ENCODE measurements at regions not wholly inside any gene's neighbourhood (a gene's known extent, or its start where the extent isn't known, plus 50 kb on each side); places are given as distances from the start of the nearest gene placed in this dataset.

DNA sequence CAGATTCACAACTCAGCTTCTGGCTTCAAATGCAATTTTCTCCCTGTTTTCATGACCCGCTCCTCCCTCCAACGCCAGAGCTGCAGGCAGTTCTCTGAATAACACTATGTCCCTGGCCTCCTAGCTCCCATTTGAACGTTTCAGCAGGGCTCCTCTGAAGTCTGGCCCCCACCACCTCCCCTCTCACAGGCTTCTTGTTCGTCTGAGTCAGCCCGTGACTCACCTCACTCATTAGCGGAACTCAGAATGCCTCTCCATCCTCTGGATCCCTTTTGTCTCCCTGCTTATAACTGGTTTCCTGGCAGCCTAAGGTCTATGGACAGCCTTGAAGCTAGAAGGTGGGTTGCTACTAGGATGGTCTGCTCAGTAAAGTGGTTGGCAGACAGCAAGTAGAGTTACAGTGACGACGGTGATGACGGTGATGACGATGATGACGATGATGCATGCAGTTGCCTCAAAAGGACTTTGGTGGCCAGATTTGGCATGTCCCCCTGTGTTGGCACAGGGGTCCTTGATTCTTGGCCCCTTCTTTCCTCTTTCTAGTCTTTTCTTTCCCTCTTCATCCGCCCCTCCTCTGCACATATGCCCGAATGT, 83.3 kb upstream of the MKLN1 start (continued):
- TF ChIP-seq PATZ1 (tag by site-specific recombination; IDR thresholded peaks at IDR 0.05) = no peak
- TF ChIP-seq ZNF211 (tag by site-specific recombination; IDR thresholded peaks at IDR 0.05; ENCODE audit: low read depth) = no peak
- TF ChIP-seq HOXD13 (CRISPR knock-in tag; IDR thresholded peaks at IDR 0.05; ENCODE audit: borderline replicate concordance) = no peak
- no peak for TF ChIP-seq ZNF398 (tag by site-specific recombination; IDR thresholded peaks at IDR 0.05)
- no peak for TF ChIP-seq ZBTB8A (tag by site-specific recombination; IDR thresholded peaks at IDR 0.05)
- TF ChIP-seq ZNF423 (tag by site-specific recombination; IDR thresholded peaks at IDR 0.05) = no peak
- no peak for TF ChIP-seq REST (tag by site-specific recombination; IDR thresholded peaks at IDR 0.05)
- no peak for TF ChIP-seq ZNF133 (tag by site-specific recombination; IDR thresholded peaks at IDR 0.05)
- TF ChIP-seq ZBTB1 (tag by site-specific recombination; IDR thresholded peaks at IDR 0.05) = no peak
- TF ChIP-seq ZNF214 (tag by site-specific recombination; IDR thresholded peaks at IDR 0.05; ENCODE audit: borderline replicate concordance) = no peak
- no peak for TF ChIP-seq KLF9 (tag by site-specific recombination; IDR thresholded peaks at IDR 0.05; ENCODE audit: low read depth)

- Histone ChIP-seq H3K27ac (ENCODE audit: extremely low read depth, low read depth, low read length) (no peak overlapping the region), H3K36me3 (ENCODE audit: control insufficient read depth in 2 of 2, insufficient read depth in 1 of 2, low read length in 2 of 2) (no peaks in the 10 kb centered on the region), H3K4me3 (ENCODE audit: low read depth, low read length) (no peak overlapping the region), H3K4me1 (ENCODE audit: control insufficient read depth, insufficient read depth, low read length) (no peaks in the 10 kb centered on the region), H3K9me3 (ENCODE audit: control insufficient read depth, insufficient read depth, low read depth, low read length) (no peaks in the 10 kb centered on the region)
- ChIA-PET CTCF (interaction anchor here (1.0 kb wide), 1 partner anchor 62 kb away, joined by 3 read pairs; no protein-coding TSS in a partner anchor), POLR2A (no interaction called here)
- no peak for TF ChIP-seq ZSCAN5A (tag by site-specific recombination; IDR thresholded peaks at IDR 0.05)
- peak; percentile 65 for TF ChIP-seq ZBTB21 (tag by site-specific recombination; IDR thresholded peaks at IDR 0.05)
- TF ChIP-seq BCL11A (tag by site-specific recombination; IDR thresholded peaks at IDR 0.05; ENCODE audit: low read depth) = no peak
- no peak for TF ChIP-seq OVOL3 (tag by site-specific recombination; IDR thresholded peaks at IDR 0.05)
- peak; percentile 48; the same call in 1 of the 2 replicates for TF ChIP-seq HIC1 (tag by site-specific recombination; IDR thresholded peaks at IDR 0.05)
- no peak for TF ChIP-seq ZNF571 (tag by site-specific recombination; IDR thresholded peaks at IDR 0.05)
- TF ChIP-seq, protein P1, sequence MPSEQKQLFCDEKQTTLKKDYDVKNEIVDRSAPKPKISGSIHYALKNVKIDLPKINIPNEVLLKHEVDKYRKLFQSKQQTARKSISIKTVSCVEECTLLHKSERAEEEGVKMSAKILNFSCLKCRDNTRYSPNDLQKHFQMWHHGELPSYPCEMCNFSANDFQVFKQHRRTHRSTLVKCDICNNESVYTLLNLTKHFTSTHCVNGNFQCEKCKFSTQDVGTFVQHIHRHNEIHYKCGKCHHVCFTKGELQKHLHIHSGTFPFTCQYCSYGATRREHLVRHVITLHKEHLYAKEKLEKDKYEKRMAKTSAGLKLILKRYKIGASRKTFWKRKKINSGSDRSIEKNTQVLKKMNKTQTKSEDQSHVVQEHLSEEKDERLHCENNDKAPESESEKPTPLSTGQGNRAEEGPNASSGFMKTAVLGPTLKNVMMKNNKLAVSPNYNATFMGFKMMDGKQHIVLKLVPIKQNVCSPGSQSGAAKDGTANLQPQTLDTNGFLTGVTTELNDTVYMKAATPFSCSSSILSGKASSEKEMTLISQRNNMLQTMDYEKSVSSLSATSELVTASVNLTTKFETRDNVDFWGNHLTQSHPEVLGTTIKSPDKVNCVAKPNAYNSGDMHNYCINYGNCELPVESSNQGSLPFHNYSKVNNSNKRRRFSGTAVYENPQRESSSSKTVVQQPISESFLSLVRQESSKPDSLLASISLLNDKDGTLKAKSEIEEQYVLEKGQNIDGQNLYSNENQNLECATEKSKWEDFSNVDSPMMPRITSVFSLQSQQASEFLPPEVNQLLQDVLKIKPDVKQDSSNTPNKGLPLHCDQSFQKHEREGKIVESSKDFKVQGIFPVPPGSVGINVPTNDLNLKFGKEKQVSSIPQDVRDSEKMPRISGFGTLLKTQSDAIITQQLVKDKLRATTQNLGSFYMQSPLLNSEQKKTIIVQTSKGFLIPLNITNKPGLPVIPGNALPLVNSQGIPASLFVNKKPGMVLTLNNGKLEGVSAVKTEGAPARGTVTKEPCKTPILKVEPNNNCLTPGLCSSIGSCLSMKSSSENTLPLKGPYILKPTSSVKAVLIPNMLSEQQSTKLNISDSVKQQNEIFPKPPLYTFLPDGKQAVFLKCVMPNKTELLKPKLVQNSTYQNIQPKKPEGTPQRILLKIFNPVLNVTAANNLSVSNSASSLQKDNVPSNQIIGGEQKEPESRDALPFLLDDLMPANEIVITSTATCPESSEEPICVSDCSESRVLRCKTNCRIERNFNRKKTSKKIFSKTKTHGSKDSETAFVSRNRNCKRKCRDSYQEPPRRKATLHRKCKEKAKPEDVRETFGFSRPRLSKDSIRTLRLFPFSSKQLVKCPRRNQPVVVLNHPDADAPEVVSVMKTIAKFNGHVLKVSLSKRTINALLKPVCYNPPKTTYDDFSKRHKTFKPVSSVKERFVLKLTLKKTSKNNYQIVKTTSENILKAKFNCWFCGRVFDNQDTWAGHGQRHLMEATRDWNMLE (tag by site-specific recombination; conservative IDR thresholded peaks at IDR 0.05; ENCODE audit: low read depth) = no peak
- peak; percentile 39; the same call in 1 of the 2 replicates for TF ChIP-seq PRDM1 (tag by site-specific recombination; IDR thresholded peaks at IDR 0.05)
- peak; percentile 76 for TF ChIP-seq ZNF629 (tag by site-specific recombination; IDR thresholded peaks at IDR 0.05)
Observed at GRCh38 chr7:131249003-131249402, 78.7 kb upstream of the MKLN1 start.

All from HEK293 (cell line).